Osteoblast (primary cell): ENCODE measurements at regions not wholly inside any gene's neighbourhood (a gene's known extent, or its start where the extent isn't known, plus 50 kb on each side); places are given as distances from the start of the nearest gene placed in this dataset.

Experiments used
- DNase-seq: peaks from one replicate; pipeline ENCODE4 v3.0.0; 2011; ENCODE audit warnings: low spot score, mixed read lengths; ENCODE audit not compliant: insufficient read length; ENCODE audit errors: missing footprints
- H2AFZ ChIP-seq: 2 replicates; pipeline ENCODE4 v1.6.0; 2011; ENCODE audit warnings: mild to moderate bottlenecking, low read length
- H3K27ac ChIP-seq: 2 replicates; pipeline ENCODE4 v1.5.1; 2011; ENCODE audit warnings: mild to moderate bottlenecking, low read depth, low read length, moderate library complexity
- H3K27me3 ChIP-seq: 2 replicates; pipeline ENCODE4 v1.6.0; 2012; ENCODE audit warnings: mild to moderate bottlenecking, control low read depth, inconsistent platforms, low read length, moderate library complexity; ENCODE audit not compliant: insufficient read depth
- H3K36me3 ChIP-seq: 2 replicates; pipeline ENCODE4 v1.5.1; 2011; ENCODE audit warnings: mild to moderate bottlenecking, low read length, control low read depth, moderate library complexity; ENCODE audit not compliant: insufficient read depth
- H3K4me1 ChIP-seq: 2 replicates; pipeline ENCODE4 v1.5.1; 2011; ENCODE audit warnings: mild to moderate bottlenecking, low read length, control low read depth, moderate library complexity; ENCODE audit not compliant: insufficient read depth
- H3K4me2 ChIP-seq: 2 replicates; pipeline ENCODE4 v1.6.0; 2011; ENCODE audit warnings: mild to moderate bottlenecking, low read length; ENCODE audit not compliant: insufficient read depth
- H3K4me3 ChIP-seq: fragments of 200-600 bp; sonication (generic); 3 replicates; pipeline ENCODE4 v1.5.1; 2012; ENCODE audit warnings: mild to moderate bottlenecking, low read length, inconsistent platforms; ENCODE audit not compliant: insufficient read depth
- H3K79me2 ChIP-seq: 2 replicates; pipeline ENCODE4 v1.6.0; 2012; ENCODE audit warnings: mild to moderate bottlenecking, low read length, control low read depth, inconsistent platforms; ENCODE audit not compliant: insufficient read depth
- H3K9me3 ChIP-seq: 2 replicates; pipeline ENCODE4 v1.5.1; 2011; ENCODE audit warnings: low read depth, low read length, control low read depth
- H4K20me1 ChIP-seq: 2 replicates; pipeline ENCODE4 v1.6.0; 2012; ENCODE audit warnings: mild to moderate bottlenecking, low read length, control low read depth; ENCODE audit not compliant: insufficient read depth
- TF ChIP-seq, protein P1 (sequence below): IDR thresholded peaks from 2 replicates; pipeline ENCODE4 v1.5.1; 2011; ENCODE audit warnings: mild to moderate bottlenecking, low read depth, low read length, moderate library complexity; ENCODE audit errors: extremely low read depth

DNA sequence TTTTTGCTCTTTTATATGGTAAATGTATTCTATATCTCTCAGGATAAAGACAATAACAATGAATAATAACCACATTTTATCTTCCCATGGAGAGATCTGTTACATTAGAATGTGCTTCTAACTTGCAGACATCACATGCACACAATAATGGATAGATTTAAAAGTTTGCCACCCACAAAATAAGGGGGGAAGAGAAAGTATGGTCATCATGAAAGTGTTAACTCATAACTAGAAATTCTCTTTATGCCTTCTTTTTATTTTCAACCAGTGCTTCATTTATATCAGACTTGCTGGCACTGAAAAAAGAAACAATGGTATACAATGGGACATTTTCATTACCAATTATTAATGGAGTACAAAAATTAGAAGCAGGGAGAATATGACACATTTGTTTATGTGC, 470.0 kb downstream of the FAT4 start:
- Histone ChIP-seq H3K4me3 (no peak overlapping the region), H3K79me2 (no peaks in the 10 kb centered on the region)

DNA sequence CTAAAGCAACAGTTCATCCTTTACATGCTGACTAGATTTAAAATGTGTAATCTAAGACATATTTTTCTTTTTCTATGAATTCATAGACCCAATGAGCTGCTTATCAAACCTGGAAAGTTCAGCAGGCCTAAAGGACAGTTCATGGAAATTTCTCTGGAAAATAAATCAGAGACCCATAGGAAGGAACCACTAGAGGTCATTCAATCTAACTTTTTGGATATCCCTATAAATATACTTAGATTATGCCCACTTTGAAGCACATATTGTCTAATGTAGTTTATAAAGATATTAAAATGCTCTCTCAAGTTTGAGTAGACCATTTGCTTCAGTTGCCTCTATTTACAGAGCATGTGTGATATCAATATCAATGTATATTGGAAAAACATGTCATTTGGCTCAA, 473.0 kb downstream of the FAT4 start:
- H3K27ac ChIP-seq = no peak overlapping the region
- H4K20me1 ChIP-seq = no peaks in the 10 kb centered on the region
- H3K27me3 ChIP-seq = no peaks in the 10 kb centered on the region
- no peak overlapping the region for H2AFZ ChIP-seq
- H3K4me1 ChIP-seq = no peaks in the 10 kb centered on the region
- no peaks in the 10 kb centered on the region for H3K36me3 ChIP-seq
- no peaks in the 10 kb centered on the region for H3K79me2 ChIP-seq
- H3K9me3 ChIP-seq = no peaks in the 10 kb centered on the region
- H3K4me2 ChIP-seq = no peak overlapping the region
- H3K4me3 ChIP-seq = no peak overlapping the region
- TF ChIP-seq, protein P1, sequence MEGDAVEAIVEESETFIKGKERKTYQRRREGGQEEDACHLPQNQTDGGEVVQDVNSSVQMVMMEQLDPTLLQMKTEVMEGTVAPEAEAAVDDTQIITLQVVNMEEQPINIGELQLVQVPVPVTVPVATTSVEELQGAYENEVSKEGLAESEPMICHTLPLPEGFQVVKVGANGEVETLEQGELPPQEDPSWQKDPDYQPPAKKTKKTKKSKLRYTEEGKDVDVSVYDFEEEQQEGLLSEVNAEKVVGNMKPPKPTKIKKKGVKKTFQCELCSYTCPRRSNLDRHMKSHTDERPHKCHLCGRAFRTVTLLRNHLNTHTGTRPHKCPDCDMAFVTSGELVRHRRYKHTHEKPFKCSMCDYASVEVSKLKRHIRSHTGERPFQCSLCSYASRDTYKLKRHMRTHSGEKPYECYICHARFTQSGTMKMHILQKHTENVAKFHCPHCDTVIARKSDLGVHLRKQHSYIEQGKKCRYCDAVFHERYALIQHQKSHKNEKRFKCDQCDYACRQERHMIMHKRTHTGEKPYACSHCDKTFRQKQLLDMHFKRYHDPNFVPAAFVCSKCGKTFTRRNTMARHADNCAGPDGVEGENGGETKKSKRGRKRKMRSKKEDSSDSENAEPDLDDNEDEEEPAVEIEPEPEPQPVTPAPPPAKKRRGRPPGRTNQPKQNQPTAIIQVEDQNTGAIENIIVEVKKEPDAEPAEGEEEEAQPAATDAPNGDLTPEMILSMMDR = no peak
- no peak for DNase-seq

More for the DNA sequence above, 470.0 kb downstream of the FAT4 start:
- DNase-seq = no peak
- Histone ChIP-seq H3K4me2 (no peak overlapping the region), H3K27me3 (no peaks in the 10 kb centered on the region), H3K9me3 (no peaks in the 10 kb centered on the region), H3K4me1 (no peaks in the 10 kb centered on the region), H2AFZ (no peak overlapping the region), H3K27ac (no peak overlapping the region), H3K36me3 (no peaks in the 10 kb centered on the region), H4K20me1 (no peaks in the 10 kb centered on the region)
- TF ChIP-seq, protein P1 = no peak

- H2AFZ ChIP-seq = no peak overlapping the region
- TF ChIP-seq, protein P1 = no peak
- no peak overlapping the region for H3K27ac ChIP-seq
- no peaks in the 10 kb centered on the region for H3K4me1 ChIP-seq
- H3K27me3 ChIP-seq = no peaks in the 10 kb centered on the region
- H3K4me3 ChIP-seq = no peak overlapping the region
- no peak overlapping the region for H3K4me2 ChIP-seq
- no peaks in the 10 kb centered on the region for H3K36me3 ChIP-seq
- H3K79me2 ChIP-seq = no peaks in the 10 kb centered on the region
- H3K9me3 ChIP-seq = no peaks in the 10 kb centered on the region
- no peaks in the 10 kb centered on the region for H4K20me1 ChIP-seq
- no peak for DNase-seq
Measured at GRCh38 chr4:125789023-125789422, 474.3 kb downstream of the FAT4 start.

- Histone ChIP-seq H3K36me3 (no peaks in the 10 kb centered on the region), H2AFZ (no peak overlapping the region), H3K4me3 (no peak overlapping the region), H4K20me1 (no peaks in the 10 kb centered on the region), H3K79me2 (no peaks in the 10 kb centered on the region), H3K9me3 (no peaks in the 10 kb centered on the region), H3K27me3 (no peaks in the 10 kb centered on the region), H3K4me2 (no peak overlapping the region), H3K4me1 (no peaks in the 10 kb centered on the region), H3K27ac (no peak overlapping the region)
- DNase-seq = no peak
- TF ChIP-seq, protein P1 = no peak
Measured at GRCh38 chr4:125791896-125792295, 477.1 kb downstream of the FAT4 start.
